ENCODE measurements at regions not wholly inside any gene's neighbourhood (a gene's known extent, or its start where the extent isn't known, plus 50 kb on each side); places are given as distances from the start of the nearest gene placed in this dataset.
"Not testable (repeated sequence)": the region's sequence is repeated elsewhere in the genome, so short reads cannot be mapped to it uniquely, and the experiment has no call there.

DNA sequence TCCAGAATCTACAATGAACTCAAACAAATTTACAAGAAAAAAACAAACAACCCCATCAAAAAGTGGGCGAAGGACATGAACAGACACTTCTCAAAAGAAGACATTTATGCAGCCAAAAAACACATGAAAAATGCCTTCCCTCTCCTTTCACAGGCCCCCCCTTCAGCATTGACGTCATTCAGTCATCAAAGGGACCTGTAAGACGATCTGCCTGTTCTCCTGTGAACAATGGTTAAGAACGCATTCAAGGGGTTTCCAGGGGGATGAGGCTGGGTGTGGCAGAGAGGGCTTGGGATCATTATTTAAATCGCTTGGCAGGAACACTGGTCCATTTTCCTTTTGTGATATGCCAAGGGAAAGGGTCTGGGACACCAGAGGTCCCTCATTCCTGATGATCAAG, 110.7 kb upstream of the PELI2 start:
- TF ChIP-seq, protein P1, sequence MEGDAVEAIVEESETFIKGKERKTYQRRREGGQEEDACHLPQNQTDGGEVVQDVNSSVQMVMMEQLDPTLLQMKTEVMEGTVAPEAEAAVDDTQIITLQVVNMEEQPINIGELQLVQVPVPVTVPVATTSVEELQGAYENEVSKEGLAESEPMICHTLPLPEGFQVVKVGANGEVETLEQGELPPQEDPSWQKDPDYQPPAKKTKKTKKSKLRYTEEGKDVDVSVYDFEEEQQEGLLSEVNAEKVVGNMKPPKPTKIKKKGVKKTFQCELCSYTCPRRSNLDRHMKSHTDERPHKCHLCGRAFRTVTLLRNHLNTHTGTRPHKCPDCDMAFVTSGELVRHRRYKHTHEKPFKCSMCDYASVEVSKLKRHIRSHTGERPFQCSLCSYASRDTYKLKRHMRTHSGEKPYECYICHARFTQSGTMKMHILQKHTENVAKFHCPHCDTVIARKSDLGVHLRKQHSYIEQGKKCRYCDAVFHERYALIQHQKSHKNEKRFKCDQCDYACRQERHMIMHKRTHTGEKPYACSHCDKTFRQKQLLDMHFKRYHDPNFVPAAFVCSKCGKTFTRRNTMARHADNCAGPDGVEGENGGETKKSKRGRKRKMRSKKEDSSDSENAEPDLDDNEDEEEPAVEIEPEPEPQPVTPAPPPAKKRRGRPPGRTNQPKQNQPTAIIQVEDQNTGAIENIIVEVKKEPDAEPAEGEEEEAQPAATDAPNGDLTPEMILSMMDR (conservative IDR thresholded peaks at IDR 0.05 in 1 of 2, IDR thresholded peaks at IDR 0.05 in 1 of 2; ENCODE audit: low read depth in 1 of 2, low read length in 2 of 2), result not testable (repeated sequence)
- not testable (repeated sequence) for TF ChIP-seq EZH2 (IDR thresholded peaks at IDR 0.05; ENCODE audit: low read length, missing control alignments)
